ENCODE measurements at regions not wholly inside any gene's neighbourhood (a gene's known extent, or its start where the extent isn't known, plus 50 kb on each side); places are given as distances from the start of the nearest gene placed in this dataset.

- H3K9me3 Mint-ChIP-seq: peaks cover 6% of the 10 kb centered on the region
- TF ChIP-seq CTCF (IDR thresholded peaks at IDR 0.05; ENCODE audit: unreplicated experiment): no peak
These were observed 475.0 kb downstream of the MIAT start for GRCh38 chr22:27132400-27132799.

GRCh38 chr22:27133019-27133431, 475.6 kb downstream of the MIAT start:
- H3K4me3 Mint-ChIP-seq: no peak overlapping the region
- no peaks in the 10 kb centered on the region for H3K36me3 Mint-ChIP-seq
- no peak for DNase-seq (ENCODE audit: low spot score in 2 of 2, unreplicated experiment in 2 of 2)
- TF ChIP-seq CTCF (IDR thresholded peaks at IDR 0.05; ENCODE audit: unreplicated experiment): no peak
- H3K27me3 Mint-ChIP-seq (ENCODE audit: low read depth): peaks cover 2% of the 10 kb centered on the region
- H3K27ac Mint-ChIP-seq: no peak overlapping the region
- peaks cover 6% of the 10 kb centered on the region for H3K9me3 Mint-ChIP-seq
- peaks cover 38% of the 10 kb centered on the region for H3K4me1 Mint-ChIP-seq

More at GRCh38 chr22:27132400-27132799, 475.0 kb downstream of the MIAT start:
- Mint-ChIP-seq H3K36me3 (no peaks in the 10 kb centered on the region), H3K27ac (no peak overlapping the region), H3K4me3 (no peak overlapping the region), H3K4me1 (peaks cover 36% of the 10 kb centered on the region), H3K27me3 (ENCODE audit: low read depth) (peaks cover 2% of the 10 kb centered on the region)
- no peak for DNase-seq (ENCODE audit: low spot score in 2 of 2, unreplicated experiment in 2 of 2)

GRCh38 chr22:27133681-27134314, 476.4 kb downstream of the MIAT start:
- no peak for TF ChIP-seq CTCF (IDR thresholded peaks at IDR 0.05; ENCODE audit: unreplicated experiment)
- H3K4me1 Mint-ChIP-seq: peaks cover 37% of the 10 kb centered on the region
- no peak for DNase-seq (ENCODE audit: low spot score in 2 of 2, unreplicated experiment in 2 of 2)
- H3K27me3 Mint-ChIP-seq (ENCODE audit: low read depth): peaks cover 2% of the 10 kb centered on the region
- no peak overlapping the region for H3K4me3 Mint-ChIP-seq
- H3K36me3 Mint-ChIP-seq: no peaks in the 10 kb centered on the region
- peak overlapping the region; percentile 1 for H3K27ac Mint-ChIP-seq
- peaks cover 6% of the 10 kb centered on the region for H3K9me3 Mint-ChIP-seq

- no peak overlapping the region for H3K27ac Mint-ChIP-seq
- peaks cover 2% of the 10 kb centered on the region for H3K27me3 Mint-ChIP-seq (ENCODE audit: low read depth)
- no peak for TF ChIP-seq CTCF (IDR thresholded peaks at IDR 0.05; ENCODE audit: unreplicated experiment)
- no peak overlapping the region for H3K4me3 Mint-ChIP-seq
- peaks cover 6% of the 10 kb centered on the region for H3K9me3 Mint-ChIP-seq
- no peaks in the 10 kb centered on the region for H3K36me3 Mint-ChIP-seq
- DNase-seq (ENCODE audit: low spot score in 2 of 2, unreplicated experiment in 2 of 2): no peak
- H3K4me1 Mint-ChIP-seq: peaks cover 38% of the 10 kb centered on the region
These were observed 476.9 kb downstream of the MIAT start for GRCh38 chr22:27134315-27134701.

GRCh38 chr22:27135031-27135981, 477.9 kb downstream of the MIAT start:
- no peak for TF ChIP-seq CTCF (IDR thresholded peaks at IDR 0.05; ENCODE audit: unreplicated experiment)
- Mint-ChIP-seq H3K4me3 (no peak overlapping the region), H3K27ac (peak overlapping the region; percentile 44), H3K4me1 (peaks cover 48% of the 10 kb centered on the region), H3K27me3 (ENCODE audit: low read depth) (peaks cover 2% of the 10 kb centered on the region), H3K36me3 (no peaks in the 10 kb centered on the region), H3K9me3 (peaks cover 6% of the 10 kb centered on the region)
- no peak for DNase-seq (ENCODE audit: low spot score in 2 of 2, unreplicated experiment in 2 of 2)
